ENCODE measurements at regions not wholly inside any gene's neighbourhood (a gene's known extent, or its start where the extent isn't known, plus 50 kb on each side); places are given as distances from the start of the nearest gene placed in this dataset.

GRCh38 chr5:6039111-6039510, 339.2 kb downstream of the MED10 start:
- H3K36me3 Mint-ChIP-seq, result no peaks in the 10 kb centered on the region
- DNase-seq (ENCODE audit: low spot score) (no peak), ATAC-seq (no peak)
- peaks cover 6% of the 10 kb centered on the region for H3K4me1 Mint-ChIP-seq
- no peak overlapping the region for H3K4me3 Mint-ChIP-seq
- no peak overlapping the region for H3K27ac Mint-ChIP-seq
- peaks cover 7% of the 10 kb centered on the region; the same call in 1 of the 2 replicates for H3K9me3 Mint-ChIP-seq
- TF ChIP-seq MXD4 (CRISPR knock-in tag; IDR thresholded peaks at IDR 0.05; ENCODE audit: borderline replicate concordance) (no peak), JAZF1 (CRISPR knock-in tag; IDR thresholded peaks at IDR 0.05) (no peak), ATF3 (CRISPR knock-in tag; conservative IDR thresholded peaks at IDR 0.05) (no peak), CTCF (IDR thresholded peaks at IDR 0.05) (no peak), NFYB (CRISPR knock-in tag; conservative IDR thresholded peaks at IDR 0.05; ENCODE audit: low read depth) (no peak), ZNF138 (CRISPR knock-in tag; conservative IDR thresholded peaks at IDR 0.05) (no peak), ZNF263 (CRISPR knock-in tag; IDR thresholded peaks at IDR 0.05; ENCODE audit: low read depth) (no peak), ZNF416 (CRISPR knock-in tag; IDR thresholded peaks at IDR 0.05) (no peak), MYBL2 (CRISPR knock-in tag; IDR thresholded peaks at IDR 0.05) (no peak), NFE2L1 (CRISPR knock-in tag; IDR thresholded peaks at IDR 0.05) (no peak), NR2C2 (CRISPR knock-in tag; IDR thresholded peaks at IDR 0.05) (no peak), SP1 (CRISPR knock-in tag; conservative IDR thresholded peaks at IDR 0.05) (no peak), ETV6 (CRISPR knock-in tag; IDR thresholded peaks at IDR 0.05) (no peak), TEAD1 (CRISPR knock-in tag; IDR thresholded peaks at IDR 0.05) (no peak)
- TF ChIP-seq, protein P1, sequence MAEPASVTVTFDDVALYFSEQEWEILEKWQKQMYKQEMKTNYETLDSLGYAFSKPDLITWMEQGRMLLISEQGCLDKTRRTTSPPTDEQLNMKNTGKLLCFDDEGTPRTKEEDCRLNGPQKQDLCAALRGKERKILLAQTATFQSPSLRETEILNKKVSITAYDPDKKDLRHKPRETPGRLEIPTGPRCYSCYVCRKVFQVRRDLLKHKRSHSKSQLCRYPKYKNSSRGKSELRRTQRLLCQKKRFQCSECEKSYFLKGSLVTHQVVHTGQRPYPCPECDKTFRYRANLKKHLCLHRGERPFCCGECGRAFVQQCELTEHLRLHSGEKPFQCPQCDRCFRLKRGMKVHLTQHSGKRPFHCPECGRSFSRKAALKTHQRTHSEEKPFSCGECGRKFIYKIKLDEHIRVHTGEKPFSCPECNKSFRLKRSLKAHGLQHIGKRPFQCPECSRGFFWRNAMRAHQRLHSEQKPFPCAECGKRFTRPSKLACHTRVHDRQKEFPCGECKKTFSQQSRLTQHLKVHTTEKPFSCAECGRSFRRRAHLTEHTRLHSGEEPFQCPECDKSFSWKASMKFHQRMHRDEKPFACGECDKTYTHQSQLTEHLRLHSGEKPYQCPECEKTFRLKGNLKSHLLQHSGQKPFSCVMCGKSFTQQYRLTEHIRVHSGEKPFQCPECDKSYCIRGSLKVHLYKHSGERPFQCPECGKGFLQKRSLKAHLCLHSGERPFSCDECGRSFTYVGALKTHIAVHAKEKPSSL (CRISPR knock-in tag; conservative IDR thresholded peaks at IDR 0.05), result no peak
- TF ChIP-seq, protein P2, sequence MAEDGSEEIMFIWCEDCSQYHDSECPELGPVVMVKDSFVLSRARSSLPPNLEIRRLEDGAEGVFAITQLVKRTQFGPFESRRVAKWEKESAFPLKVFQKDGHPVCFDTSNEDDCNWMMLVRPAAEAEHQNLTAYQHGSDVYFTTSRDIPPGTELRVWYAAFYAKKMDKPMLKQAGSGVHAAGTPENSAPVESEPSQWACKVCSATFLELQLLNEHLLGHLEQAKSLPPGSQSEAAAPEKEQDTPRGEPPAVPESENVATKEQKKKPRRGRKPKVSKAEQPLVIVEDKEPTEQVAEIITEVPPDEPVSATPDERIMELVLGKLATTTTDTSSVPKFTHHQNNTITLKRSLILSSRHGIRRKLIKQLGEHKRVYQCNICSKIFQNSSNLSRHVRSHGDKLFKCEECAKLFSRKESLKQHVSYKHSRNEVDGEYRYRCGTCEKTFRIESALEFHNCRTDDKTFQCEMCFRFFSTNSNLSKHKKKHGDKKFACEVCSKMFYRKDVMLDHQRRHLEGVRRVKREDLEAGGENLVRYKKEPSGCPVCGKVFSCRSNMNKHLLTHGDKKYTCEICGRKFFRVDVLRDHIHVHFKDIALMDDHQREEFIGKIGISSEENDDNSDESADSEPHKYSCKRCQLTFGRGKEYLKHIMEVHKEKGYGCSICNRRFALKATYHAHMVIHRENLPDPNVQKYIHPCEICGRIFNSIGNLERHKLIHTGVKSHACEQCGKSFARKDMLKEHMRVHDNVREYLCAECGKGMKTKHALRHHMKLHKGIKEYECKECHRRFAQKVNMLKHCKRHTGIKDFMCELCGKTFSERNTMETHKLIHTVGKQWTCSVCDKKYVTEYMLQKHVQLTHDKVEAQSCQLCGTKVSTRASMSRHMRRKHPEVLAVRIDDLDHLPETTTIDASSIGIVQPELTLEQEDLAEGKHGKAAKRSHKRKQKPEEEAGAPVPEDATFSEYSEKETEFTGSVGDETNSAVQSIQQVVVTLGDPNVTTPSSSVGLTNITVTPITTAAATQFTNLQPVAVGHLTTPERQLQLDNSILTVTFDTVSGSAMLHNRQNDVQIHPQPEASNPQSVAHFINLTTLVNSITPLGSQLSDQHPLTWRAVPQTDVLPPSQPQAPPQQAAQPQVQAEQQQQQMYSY (CRISPR knock-in tag; IDR thresholded peaks at IDR 0.05), result no peak
- TF ChIP-seq, protein P3, sequence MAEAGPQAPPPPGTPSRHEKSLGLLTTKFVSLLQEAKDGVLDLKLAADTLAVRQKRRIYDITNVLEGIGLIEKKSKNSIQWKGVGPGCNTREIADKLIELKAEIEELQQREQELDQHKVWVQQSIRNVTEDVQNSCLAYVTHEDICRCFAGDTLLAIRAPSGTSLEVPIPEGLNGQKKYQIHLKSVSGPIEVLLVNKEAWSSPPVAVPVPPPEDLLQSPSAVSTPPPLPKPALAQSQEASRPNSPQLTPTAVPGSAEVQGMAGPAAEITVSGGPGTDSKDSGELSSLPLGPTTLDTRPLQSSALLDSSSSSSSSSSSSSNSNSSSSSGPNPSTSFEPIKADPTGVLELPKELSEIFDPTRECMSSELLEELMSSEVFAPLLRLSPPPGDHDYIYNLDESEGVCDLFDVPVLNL (CRISPR knock-in tag; IDR thresholded peaks at IDR 0.05; ENCODE audit: borderline replicate concordance, low read depth), result no peak
- TF ChIP-seq, protein P4, sequence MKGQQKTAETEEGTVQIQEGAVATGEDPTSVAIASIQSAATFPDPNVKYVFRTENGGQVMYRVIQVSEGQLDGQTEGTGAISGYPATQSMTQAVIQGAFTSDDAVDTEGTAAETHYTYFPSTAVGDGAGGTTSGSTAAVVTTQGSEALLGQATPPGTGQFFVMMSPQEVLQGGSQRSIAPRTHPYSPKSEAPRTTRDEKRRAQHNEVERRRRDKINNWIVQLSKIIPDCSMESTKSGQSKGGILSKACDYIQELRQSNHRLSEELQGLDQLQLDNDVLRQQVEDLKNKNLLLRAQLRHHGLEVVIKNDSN (CRISPR knock-in tag; IDR thresholded peaks at IDR 0.05), result no peak
- no peaks in the 10 kb centered on the region for H3K27me3 Mint-ChIP-seq (ENCODE audit: low read depth)
- CTCF ChIA-PET, result no interaction called here
- POLR2A ChIA-PET, result no interaction called here
